ENCODE measurements at regions not wholly inside any gene's neighbourhood (a gene's known extent, or its start where the extent isn't known, plus 50 kb on each side); places are given as distances from the start of the nearest gene placed in this dataset.

GRCh38 chr4:177033632-177034031 is 240.9 kb upstream of the VEGFC start:
- DNase-seq (ENCODE audit: low read depth in 2 of 3, low spot score in 2 of 3) = no peak

DNA sequence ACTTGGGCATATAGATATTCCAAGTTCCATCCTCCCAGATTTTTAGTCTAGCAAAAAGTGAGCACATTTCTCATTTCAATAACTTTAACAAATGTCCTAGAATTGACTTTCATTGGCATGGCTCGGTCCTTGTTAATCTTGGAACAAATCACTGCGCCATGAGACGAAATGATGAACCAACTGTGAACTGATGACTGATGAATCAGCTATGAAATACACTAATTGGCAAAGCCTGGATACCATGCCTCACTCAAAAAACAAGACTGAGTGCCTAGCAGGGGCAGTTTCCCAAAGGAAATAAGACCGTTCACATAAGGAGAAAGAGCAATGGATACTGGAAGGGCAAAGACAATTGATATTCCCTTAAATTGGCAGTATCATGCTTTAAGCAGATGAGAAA is 248.6 kb upstream of the VEGFC start:
- no peak for DNase-seq (ENCODE audit: low read depth in 2 of 3, low spot score in 2 of 3)

- peak in 2 of 3 donors; percentile 62 to 87 for DNase-seq (ENCODE audit: low read depth in 2 of 3, low spot score in 2 of 3)
These were observed 254.5 kb upstream of the VEGFC start for GRCh38 chr4:177047070-177047850.

DNA sequence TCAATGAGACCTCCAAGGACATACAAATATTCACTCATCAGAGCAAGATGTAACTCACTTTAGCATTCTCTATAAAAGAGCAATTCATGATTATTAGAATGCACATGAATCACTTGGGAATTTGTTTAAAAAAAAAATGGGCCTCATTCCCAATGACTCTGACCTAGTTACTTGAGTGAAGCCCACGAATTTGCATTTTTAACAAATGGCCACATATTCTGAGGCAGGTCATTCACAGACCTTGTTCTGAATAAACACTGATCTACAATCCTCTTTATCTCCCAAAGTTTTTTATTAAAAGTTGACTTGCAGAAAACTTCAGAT is 255.1 kb upstream of the VEGFC start:
- no peak for DNase-seq (ENCODE audit: low read depth in 2 of 3, low spot score in 2 of 3)

DNA sequence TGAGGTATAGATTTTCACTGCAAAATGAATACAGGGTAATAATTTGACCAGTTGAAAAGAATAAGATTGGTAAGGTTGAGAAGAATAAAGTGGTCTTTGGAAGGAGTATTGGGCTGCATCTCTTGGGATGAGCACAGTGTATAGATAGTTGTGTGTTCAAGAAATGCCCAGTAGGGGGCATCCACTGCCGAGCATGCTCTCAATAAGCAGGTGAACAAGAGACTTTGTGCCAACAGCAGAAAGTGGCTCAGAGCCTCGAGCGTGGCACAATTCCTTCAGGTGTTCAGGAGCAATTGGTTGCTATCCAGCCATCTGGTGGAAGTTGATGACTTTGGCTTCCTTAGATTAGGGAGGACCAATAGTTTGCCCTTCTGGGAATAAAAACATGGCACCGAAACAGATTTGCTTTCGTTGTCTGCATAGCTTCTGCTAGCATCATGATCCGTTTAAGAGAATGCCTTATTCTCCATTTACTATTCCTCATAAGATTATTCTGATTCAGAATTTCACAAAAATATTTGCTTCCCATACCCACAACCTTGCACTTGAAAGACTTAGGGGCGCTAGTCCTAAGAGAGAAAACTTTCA is 258.1 kb upstream of the NEIL3 start:
- peak in 2 of 3 donors; percentile 25 to 45 for DNase-seq (ENCODE audit: low read depth in 2 of 3, low spot score in 2 of 3)

- no peak for DNase-seq (ENCODE audit: low read depth in 2 of 3, low spot score in 2 of 3)
These were observed 257.3 kb upstream of the NEIL3 start for GRCh38 chr4:177052211-177052934.

DNA sequence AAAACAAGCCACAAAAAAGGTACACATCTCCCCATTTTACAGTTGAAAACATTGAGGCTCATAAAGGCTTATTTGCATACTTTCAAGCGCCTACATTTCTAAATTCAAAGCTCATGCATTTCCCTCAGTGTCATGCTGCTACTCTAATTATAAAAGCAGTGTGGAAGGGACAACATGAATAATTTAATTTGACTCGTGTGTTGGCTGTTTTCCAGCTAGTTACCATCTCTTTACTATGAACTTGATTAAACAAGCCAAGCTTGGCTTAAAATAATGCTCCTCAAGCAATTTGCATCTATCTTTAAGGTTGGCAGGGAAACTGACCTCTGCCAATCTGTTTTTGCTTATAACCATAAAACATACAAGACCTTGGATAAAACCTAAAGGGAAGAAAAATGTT is 252.5 kb upstream of the NEIL3 start:
- no peak for DNase-seq (ENCODE audit: low read depth in 2 of 3, low spot score in 2 of 3)

DNA sequence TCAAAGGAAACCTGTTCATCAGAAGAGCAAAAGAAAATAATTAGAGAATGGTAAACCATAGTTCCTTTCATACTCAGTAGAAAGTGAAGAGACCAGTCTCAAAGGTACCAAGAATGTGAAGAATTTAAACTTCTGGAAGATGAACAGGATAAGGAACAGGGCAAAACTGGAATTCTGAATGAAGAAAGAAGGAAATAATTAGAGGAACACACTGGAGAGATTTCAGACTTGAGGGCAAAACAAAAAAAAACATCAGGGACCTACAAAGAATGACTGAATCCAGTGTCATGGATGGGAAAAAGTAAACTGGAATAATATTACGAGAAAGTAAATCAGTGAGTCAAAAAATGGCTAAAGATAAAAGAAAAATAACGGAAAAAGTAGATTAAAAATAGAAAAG is 245.6 kb upstream of the NEIL3 start:
- no peak for DNase-seq (ENCODE audit: low read depth in 2 of 3, low spot score in 2 of 3)

DNA sequence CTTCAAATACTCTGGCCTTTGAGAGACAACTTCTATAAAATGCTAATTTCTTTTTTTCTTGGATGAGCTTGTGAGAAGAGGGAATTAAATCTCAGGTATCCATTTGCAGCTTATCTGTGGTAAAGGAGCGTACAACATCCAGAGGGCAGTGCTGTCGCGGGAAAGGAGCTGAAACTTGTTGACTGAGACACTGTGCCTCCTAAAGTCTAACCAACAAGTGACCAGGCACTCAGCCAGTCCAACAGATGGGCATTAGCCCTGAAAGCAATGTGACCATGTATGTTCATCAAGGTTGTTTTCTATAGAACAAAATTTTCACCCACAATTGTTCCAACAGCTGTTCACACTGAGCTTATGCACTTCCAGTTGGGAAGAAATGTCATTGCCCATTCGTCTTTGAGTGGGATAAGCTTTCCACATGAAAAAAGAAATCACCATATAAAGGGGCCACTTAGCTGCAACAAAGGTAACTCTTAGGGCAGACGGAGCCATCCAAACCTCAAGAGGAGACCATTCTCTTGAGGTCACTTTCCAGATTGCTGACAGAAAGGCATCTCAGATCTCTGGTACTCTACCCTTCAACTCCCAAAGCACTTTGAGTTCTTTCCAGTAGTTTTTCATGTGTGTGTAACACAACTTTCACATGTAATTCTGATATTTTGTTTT is 244.8 kb upstream of the NEIL3 start:
- DNase-seq (ENCODE audit: low read depth in 2 of 3, low spot score in 2 of 3) = no peak

GRCh38 chr4:177066746-177067145 is 242.9 kb upstream of the NEIL3 start:
- DNase-seq (ENCODE audit: low read depth in 2 of 3, low spot score in 2 of 3) = no peak

DNA sequence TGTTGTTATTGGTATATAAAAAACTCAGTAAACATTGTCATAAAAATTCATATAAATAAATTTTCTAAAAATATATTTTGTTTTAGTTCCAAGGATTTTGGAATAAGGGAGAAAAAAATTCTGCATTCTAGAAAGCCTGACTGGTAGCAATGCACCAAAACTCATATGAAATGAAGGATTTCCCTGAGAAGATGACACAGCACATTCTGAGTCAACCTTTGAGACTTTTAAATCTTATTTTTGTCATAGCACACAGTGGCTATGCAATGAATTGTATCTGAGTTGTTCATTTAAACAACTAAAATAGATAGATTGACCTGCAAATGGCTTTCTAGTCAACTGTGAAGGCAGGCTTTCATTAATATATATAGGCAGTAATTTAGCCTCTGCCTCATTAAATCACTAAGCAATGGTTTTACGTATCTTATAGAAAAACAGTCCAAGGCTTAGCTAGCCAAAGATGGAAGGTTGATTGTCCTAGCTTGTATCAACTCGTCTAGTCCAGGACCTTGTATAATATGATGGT is 239.1 kb upstream of the NEIL3 start:
- DNase-seq (ENCODE audit: low read depth in 2 of 3, low spot score in 2 of 3) = no peak

DNA sequence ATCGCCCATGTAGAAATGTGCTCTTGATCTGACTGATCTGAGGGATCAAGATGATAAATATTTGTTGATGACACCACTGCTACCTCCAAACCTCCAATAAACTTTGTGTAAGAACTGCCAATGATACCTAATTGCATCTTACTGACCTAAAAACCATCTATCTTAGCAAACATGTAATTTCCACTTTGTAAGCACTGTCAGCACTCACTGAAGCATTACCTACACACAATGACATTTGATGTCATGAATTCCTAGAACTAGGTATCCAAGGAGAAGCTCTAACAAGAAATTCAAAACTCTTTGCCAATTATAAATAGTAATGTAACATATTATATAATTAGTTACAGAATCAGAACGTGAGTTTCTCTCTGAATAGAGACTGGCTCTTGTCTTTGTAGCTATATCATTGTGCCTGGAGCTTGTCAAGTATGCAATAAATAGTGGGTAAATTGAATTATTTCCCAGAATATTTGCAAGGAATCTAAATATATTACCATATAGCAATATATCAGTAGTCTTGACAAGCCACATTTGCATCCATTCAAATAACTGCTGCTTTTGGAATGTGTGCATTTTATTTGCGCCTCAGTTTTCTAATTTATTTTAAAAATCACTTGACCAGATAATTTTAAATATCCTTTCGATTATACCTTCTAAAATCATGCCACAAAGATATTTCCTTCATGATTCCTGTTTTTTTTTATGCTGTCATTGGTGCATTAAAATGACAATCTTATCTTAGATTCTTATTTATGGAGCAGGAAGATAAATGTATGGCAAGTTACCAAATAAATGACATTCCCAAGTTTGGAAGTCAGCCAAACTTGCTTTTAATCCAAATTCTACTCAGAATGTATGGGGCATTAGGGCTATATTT is 232.3 kb upstream of the NEIL3 start:
- DNase-seq (ENCODE audit: low read depth in 2 of 3, low spot score in 2 of 3) = no peak

DNA sequence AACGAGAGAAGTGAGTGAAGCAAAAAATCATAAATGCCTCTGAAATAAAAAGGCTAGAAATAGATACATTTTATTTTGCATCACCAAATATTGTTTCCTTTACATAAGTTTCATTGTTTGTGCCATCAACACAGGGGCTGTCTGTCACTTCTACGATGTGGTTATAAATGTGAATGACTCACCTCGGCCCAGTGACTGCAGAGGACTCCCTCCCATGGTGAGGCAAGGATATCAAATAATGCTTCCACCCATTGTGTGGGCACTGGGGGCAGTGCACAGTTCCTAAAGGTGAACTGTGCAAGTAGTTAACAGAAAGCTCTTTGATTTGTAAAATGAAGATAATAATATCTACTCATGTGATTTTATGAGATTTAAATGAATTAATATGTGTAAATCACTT is 230.3 kb upstream of the NEIL3 start:
- DNase-seq (ENCODE audit: low read depth in 2 of 3, low spot score in 2 of 3) = no peak

GRCh38 chr4:177080388-177080787 is 229.3 kb upstream of the NEIL3 start:
- no peak for DNase-seq (ENCODE audit: low read depth in 2 of 3, low spot score in 2 of 3)

- no peak for DNase-seq (ENCODE audit: low read depth in 2 of 3, low spot score in 2 of 3)
These were observed 222.6 kb upstream of the NEIL3 start for GRCh38 chr4:177087060-177087459.

DNA sequence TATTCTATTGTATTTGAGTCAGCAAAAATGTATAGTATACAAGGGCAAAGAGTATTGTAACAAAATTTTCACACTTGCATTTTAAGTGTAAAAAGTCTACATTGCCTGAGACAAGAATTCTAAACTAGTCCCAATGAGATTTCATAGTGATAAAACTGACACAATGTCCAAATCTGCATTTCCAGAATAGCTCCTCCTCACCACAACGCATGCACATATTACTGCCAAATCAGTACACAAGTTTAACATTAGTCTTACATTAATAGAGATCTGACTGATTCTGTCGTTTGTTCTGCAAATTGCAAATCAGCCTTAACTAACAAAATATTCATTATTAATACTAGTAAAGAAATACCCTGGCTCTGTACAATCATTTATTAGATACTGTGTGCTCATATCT is 222.2 kb upstream of the NEIL3 start:
- DNase-seq (ENCODE audit: low read depth in 2 of 3, low spot score in 2 of 3) = no peak

DNA sequence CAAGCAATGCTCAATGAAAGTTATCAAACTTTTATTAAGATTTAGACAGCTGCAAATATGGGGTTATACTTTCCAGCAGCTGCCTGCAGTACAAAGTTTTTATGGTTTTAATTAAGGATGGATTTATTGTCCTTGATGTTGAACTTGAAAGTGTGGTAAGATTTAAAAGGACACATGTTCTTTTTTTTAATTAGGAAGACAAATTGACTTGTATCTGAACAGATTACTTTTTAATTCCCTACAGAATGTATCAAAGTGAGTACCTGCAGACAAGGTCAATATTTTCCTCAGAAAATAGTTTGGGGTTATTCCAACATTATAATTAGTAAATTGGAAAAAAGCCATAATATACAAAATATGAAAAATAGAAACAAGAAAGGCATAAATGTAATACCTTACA is 218.2 kb upstream of the NEIL3 start:
- DNase-seq (ENCODE audit: low read depth in 2 of 3, low spot score in 2 of 3) = no peak

DNA sequence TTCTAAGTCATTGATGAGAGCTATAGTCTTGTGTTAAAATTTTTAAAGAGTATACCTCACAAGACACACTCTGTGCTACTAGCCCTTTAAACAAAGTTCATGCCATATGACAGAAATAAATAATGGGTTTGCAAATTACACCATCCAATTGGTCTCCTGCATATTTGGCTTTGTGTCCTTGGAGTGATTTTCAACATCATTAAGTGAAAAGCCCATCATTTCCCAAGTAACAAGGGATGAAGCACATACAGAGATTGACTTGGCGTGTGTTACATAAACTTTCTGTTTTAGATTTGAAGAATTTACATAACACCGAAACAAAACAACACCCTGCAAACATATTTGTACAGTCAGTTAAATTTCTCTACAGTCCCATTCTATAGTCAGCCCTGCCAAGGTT is 216.9 kb upstream of the NEIL3 start:
- no peak for DNase-seq (ENCODE audit: low read depth in 2 of 3, low spot score in 2 of 3)

DNA sequence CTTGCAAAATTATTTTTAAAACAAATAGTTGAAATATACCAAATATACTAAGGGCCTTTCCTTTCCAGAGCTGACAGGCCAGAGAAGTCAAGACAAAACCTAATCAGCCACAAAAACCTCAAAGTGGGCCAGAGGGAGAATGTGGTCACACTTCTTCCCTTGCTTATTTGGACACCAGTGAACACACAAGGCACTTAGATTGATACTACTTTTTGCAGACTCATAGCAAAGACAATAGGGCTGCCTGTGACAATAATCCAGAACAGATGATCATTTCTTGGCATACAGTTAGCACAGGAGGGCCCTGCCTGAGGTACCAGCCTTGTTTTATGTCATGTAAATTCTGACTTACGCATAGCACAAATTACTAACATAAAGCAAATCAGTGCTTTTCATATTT is 215.7 kb upstream of the NEIL3 start:
- DNase-seq (ENCODE audit: low read depth in 2 of 3, low spot score in 2 of 3) = no peak

DNA sequence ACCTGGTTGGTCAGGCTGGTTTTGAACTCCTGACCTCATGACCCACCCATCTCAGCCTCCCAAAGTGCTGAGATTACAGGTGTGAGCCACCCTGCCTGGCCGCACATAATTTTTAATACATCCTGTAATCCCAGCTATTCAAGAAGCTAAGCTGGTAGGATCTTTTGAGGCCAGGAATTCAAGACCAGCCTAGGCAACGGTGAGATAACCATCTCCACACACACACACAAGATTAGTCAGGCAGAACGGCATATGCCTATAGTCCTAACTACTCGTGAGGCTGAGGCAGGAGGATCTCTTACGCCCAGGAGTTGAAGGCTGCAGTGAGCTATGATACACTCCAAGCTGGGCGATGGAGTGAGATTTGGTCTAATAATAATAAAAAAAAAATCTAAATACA is 212.4 kb upstream of the NEIL3 start:
- DNase-seq (ENCODE audit: low read depth in 2 of 3, low spot score in 2 of 3) = no peak

All from hematopoietic multipotent progenitor cell (in vitro differentiated cells).